Endothelial cell of umbilical vein (primary cell): ENCODE measurements at regions not wholly inside any gene's neighbourhood (a gene's known extent, or its start where the extent isn't known, plus 50 kb on each side); places are given as distances from the start of the nearest gene placed in this dataset.

ENCODE experiments used
- EZH2 ChIP-seq: IDR thresholded peaks from 2 replicates; pipeline ENCODE4 v1.6.1; 2012; ENCODE audit warnings: borderline replicate concordance, low read depth, mild to moderate bottlenecking, moderate library complexity, low read length, inconsistent platforms; ENCODE audit not compliant: severe bottlenecking
- TF ChIP-seq, protein P1 (sequence below), 2 donors: IDR thresholded peaks; 1 replicate in 1 of 2; 2 replicates in 1 of 2; pipeline ENCODE4 v1.5.1; 2011; ENCODE audit warnings: low read length in 2 of 2, mild to moderate bottlenecking in 2 of 2, moderate library complexity in 2 of 2, control low read depth in 1 of 2, inconsistent platforms in 1 of 2, low read depth in 1 of 2; ENCODE audit not compliant: insufficient read depth in 1 of 2; ENCODE audit errors: extremely low read depth in 1 of 2

DNA sequence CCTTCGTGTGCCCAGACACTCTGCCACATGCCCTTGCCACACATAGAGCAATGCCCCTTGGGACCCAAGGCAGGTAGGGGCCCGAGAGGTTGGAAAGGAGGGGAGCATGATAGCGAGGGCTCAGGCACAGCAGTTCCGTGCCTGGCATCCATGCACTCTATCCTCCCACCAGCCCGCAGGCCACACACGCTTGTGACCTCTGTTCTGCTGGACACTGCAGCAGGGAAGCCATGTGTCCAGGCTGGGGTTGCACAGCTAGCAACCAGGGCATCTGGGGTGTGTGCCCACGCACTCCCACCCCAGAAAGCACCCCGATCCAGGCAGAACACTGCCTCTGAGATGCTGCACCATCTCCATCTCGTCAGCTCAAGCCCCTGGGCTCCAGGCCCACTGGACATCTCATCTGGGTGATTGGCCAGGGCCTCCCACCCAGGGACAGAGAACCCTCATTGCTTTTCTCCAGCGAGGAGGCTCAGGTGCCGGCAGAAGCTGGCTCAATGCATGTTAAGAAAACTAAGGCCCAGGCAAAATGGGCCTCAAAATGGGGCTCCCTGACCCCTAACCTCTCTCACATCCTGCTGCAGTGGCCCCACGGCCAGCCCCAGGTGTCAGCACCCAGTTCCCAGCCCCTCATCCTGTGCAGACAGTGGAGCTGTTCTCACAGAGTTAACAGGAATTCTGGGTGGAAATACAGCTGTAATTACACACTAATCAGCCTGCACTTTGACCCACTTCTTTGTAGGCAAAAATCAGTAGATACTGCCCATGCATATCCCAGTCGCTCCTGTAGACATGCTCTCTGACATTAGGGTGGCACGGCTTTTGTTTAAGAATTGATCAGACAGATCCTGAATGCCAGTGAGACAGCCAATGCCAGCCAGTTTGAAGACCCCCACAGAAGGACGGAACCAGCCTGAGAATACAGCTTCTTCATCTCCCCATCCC, 173.9 kb upstream of the B3GAT1 start:
- TF ChIP-seq EZH2 = no peak
- TF ChIP-seq, protein P1, sequence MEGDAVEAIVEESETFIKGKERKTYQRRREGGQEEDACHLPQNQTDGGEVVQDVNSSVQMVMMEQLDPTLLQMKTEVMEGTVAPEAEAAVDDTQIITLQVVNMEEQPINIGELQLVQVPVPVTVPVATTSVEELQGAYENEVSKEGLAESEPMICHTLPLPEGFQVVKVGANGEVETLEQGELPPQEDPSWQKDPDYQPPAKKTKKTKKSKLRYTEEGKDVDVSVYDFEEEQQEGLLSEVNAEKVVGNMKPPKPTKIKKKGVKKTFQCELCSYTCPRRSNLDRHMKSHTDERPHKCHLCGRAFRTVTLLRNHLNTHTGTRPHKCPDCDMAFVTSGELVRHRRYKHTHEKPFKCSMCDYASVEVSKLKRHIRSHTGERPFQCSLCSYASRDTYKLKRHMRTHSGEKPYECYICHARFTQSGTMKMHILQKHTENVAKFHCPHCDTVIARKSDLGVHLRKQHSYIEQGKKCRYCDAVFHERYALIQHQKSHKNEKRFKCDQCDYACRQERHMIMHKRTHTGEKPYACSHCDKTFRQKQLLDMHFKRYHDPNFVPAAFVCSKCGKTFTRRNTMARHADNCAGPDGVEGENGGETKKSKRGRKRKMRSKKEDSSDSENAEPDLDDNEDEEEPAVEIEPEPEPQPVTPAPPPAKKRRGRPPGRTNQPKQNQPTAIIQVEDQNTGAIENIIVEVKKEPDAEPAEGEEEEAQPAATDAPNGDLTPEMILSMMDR (IDR thresholded peaks at IDR 0.05; ENCODE audit: extremely low read depth in 1 of 2, insufficient read depth in 1 of 2, low read depth in 1 of 2, low read length in 2 of 2) = no peak
